G401.6 (cell line): ENCODE measurements at regions not wholly inside any gene's neighbourhood (a gene's known extent, or its start where the extent isn't known, plus 50 kb on each side); places are given as distances from the start of the nearest gene placed in this dataset.

Source experiments
- FAIRE-seq: peaks from 2 replicates; lab custom pipeline; 2012; peaks lifted over from hg19 to GRCh38; lab: Jason Lieb, UNC

GRCh38 chr15:77540312-77541060, 92.2 kb downstream of the LINGO1 start:
- no peak for FAIRE-seq

GRCh38 chr15:77538793-77539497, 93.8 kb downstream of the LINGO1 start:
- no peak for FAIRE-seq

GRCh38 chr15:77538027-77538451, 94.7 kb downstream of the LINGO1 start:
- no peak for FAIRE-seq

GRCh38 chr15:77537006-77537405, 95.7 kb downstream of the LINGO1 start:
- FAIRE-seq: no peak

- FAIRE-seq: no peak
Observed at GRCh38 chr15:77535845-77536244, 96.9 kb downstream of the LINGO1 start.
